Left lung (tissue), 4 donors: ENCODE measurements at regions not wholly inside any gene's neighbourhood (a gene's known extent, or its start where the extent isn't known, plus 50 kb on each side); places are given as distances from the start of the nearest gene placed in this dataset.

Experiments used
- ATAC-seq: fragments of 200-7000 bp; cut with Tn5 transposase; one replicate; pipeline ENCODE4 v1.9.1; 2020; ENCODE audit warnings: moderate library complexity
- DNase-seq, 4 donors: peaks; one replicate each; pipeline ENCODE4 v3.0.0-alpha.2; 2013 to 2020
- H3K27ac ChIP-seq, 2 donors: fragments of 200-600 bp; sonication (generic) in 1 of 2; one replicate each; pipeline versions ENCODE4 v1.5.0 to v1.8.0; 2020 to 2021
- H3K27me3 ChIP-seq, 2 donors: fragments of 200-600 bp; sonication (generic) in 1 of 2; one replicate each; pipeline versions ENCODE4 v1.5.0 to v1.8.0; 2020 to 2021
- H3K36me3 ChIP-seq, 2 donors: fragments of 200-600 bp; sonication (generic) in 1 of 2; one replicate each; pipeline versions ENCODE4 v1.5.0 to v1.8.0; 2020 to 2021
- H3K4me1 ChIP-seq, 2 donors: fragments of 200-600 bp; one replicate each; pipeline ENCODE4 v1.8.0; 2021
- H3K4me3 ChIP-seq, 2 donors: fragments of 200-600 bp; sonication (generic) in 1 of 2; one replicate each; pipeline versions ENCODE4 v1.5.0 to v1.8.0; 2020 to 2021; ENCODE audit warnings: mild to moderate bottlenecking in 1 of 2
- H3K9me3 ChIP-seq, 2 donors: fragments of 200-600 bp; sonication (generic) in 1 of 2; one replicate each; pipeline versions ENCODE4 v1.5.0 to v1.8.0; 2020 to 2021
- intact Hi-C, 2 donors: fragments of 100-400 bp; cut with DNase I; formaldehyde crosslinking; loops; one replicate each; pipeline versions ENCODE4 v1.11.2 to v1.14.2; 2022
- TF ChIP-seq, protein P1 (sequence below), 2 donors: fragments of 200-600 bp; sonication (generic) in 1 of 2; IDR thresholded peaks; one replicate each; pipeline versions ENCODE4 v1.5.0 to v1.8.0; 2021; ENCODE audit warnings: antibody characterized with exemption in 2 of 2
- donor health status: DM: no; HTN: yes; CAD: no.
- donor health status: DM: no; HTN: no; CAD: no.

DNA sequence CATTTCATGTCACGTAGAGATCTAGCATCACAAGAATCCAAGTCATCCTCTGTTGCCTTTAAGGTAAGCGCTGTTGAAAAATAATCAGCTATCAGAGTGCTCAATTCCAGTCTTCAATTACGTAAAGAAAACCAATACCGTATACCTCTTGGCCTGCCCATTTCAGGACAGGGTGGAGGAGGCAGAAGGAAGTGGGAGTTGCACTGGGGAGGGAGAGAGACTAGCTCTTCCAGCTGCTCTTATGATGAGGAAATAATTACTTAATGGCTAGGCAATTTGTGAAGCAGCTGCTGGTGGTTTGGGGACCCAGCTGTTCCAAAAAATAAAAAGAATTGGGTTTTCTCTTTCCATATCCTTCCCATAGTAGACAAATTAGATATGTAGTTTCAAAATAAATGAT, 365.8 kb upstream of the MCTP2 start:
- Histone ChIP-seq H3K27ac (peak overlapping the region in 1 of 2 donors; percentile 39), H3K4me3 (no peak overlapping the region), H3K36me3 (no peaks in the 10 kb centered on the region), H3K9me3 (no peaks in the 10 kb centered on the region), H3K4me1 (peaks cover 0 to 20% of the 10 kb centered on the region in 2 donors), H3K27me3 (no peaks in the 10 kb centered on the region)
- peak; percentile 49 for ATAC-seq
- TF ChIP-seq, protein P1, sequence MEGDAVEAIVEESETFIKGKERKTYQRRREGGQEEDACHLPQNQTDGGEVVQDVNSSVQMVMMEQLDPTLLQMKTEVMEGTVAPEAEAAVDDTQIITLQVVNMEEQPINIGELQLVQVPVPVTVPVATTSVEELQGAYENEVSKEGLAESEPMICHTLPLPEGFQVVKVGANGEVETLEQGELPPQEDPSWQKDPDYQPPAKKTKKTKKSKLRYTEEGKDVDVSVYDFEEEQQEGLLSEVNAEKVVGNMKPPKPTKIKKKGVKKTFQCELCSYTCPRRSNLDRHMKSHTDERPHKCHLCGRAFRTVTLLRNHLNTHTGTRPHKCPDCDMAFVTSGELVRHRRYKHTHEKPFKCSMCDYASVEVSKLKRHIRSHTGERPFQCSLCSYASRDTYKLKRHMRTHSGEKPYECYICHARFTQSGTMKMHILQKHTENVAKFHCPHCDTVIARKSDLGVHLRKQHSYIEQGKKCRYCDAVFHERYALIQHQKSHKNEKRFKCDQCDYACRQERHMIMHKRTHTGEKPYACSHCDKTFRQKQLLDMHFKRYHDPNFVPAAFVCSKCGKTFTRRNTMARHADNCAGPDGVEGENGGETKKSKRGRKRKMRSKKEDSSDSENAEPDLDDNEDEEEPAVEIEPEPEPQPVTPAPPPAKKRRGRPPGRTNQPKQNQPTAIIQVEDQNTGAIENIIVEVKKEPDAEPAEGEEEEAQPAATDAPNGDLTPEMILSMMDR (IDR thresholded peaks at IDR 0.05): no peak
- peak in 2 of 4 donors; percentile 27 to 49 for DNase-seq
- intact Hi-C loops: no loop called here

DNA sequence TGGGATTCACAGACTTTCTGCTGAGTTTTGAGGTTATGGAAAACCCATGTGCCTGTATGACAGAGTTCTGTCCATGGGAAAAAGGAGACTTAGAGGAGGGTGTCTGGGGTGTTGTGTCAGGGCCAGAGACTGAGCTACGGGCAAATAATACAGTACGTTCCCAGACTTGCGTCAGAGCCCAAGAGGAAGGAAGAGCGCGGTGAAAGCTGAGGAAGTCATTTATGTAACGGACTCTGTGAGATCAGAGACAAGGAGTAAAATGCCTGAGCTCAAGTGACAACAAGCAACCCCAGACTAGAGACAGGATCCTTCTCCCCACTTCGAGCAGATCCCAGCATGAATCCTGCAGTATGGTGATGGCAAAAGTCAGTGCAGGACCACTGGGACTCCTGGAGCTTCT, 368.6 kb upstream of the MCTP2 start:
- Histone ChIP-seq H3K36me3 (no peaks in the 10 kb centered on the region), H3K27ac (peak overlapping the region; percentile 35 to 80), H3K9me3 (no peaks in the 10 kb centered on the region), H3K4me3 (peak overlapping the region in 1 of 2 donors; percentile 26), H3K27me3 (no peaks in the 10 kb centered on the region), H3K4me1 (peaks cover 0 to 20% of the 10 kb centered on the region in 2 donors)
- peak; percentile 79 for ATAC-seq
- TF ChIP-seq, protein P1 (IDR thresholded peaks at IDR 0.05): no peak
- intact Hi-C loops: no loop called here
- DNase-seq: peak in 2 of 4 donors; percentile 2 to 59

DNA sequence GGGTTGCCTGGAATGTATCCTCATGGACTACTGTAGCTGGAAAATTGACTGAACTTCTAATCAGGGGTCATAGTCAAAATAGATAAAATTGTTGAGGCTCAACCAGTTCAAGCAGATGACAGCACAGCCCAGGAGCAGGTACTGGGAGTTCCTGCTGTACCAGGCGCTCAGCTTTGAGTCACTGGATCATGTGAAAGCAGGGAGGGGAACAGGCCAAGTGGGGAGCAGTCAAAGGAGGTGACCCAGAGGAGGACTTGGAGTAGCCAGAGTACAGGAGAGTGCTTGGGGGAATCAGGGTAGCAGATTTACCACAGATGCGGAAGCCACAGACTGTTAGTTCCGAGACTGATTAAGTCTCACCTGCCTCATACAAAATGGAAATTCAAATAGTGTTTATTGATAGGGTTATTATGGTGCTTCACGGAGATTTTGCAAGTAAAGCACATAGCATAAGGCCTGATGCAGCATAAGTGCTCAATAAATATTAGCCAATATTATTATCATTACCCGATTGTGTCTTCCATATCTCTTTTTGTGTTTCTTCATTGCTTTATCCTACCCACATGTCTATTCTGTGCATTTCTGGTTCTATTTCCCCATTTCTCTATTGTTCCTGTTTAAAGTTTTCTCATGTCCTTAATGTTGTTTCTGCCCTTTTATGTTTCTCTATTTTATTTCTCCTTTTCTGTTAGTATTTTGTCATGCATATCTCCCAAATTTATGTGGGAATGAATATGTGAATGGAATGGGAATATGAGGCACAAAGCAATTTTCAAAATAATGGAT, 369.2 kb upstream of the MCTP2 start:
- H3K9me3 ChIP-seq: no peaks in the 10 kb centered on the region
- ATAC-seq (peak; percentile 44), DNase-seq (peak in 1 of 4 donors; percentile 41)
- no peaks in the 10 kb centered on the region for H3K36me3 ChIP-seq
- TF ChIP-seq, protein P1 (IDR thresholded peaks at IDR 0.05): no peak
- H3K4me1 ChIP-seq: peaks cover 0 to 20% of the 10 kb centered on the region in 2 donors
- peak overlapping the region in 1 of 2 donors; percentile 26 for H3K4me3 ChIP-seq
- H3K27ac ChIP-seq: peak overlapping the region; percentile 35 to 80
- no peaks in the 10 kb centered on the region for H3K27me3 ChIP-seq
- intact Hi-C loops: no loop called here

DNA sequence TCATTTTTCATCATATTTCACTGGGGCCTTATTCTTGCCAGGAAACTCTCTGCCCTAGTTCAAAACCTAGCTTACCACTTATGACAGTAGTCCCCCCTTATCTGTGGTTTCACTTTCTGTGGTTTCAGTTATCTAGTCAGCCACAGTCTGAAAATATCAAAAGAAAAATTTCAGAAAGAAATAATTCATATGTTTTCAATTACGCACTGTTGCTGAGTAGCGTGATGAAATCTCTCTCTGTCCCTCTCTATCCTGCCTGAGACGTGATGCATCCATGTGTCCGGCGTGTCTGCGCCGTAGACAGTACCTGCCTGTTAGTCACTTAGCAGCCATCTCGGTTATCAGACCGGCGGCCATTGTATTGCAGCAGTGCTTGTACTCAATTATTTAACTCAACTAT, 369.9 kb upstream of the MCTP2 start:
- DNase-seq: no peak
- Histone ChIP-seq H3K36me3 (no peaks in the 10 kb centered on the region), H3K4me1 (peaks cover 0 to 20% of the 10 kb centered on the region in 2 donors), H3K27ac (peak overlapping the region in 1 of 2 donors; percentile 80), H3K27me3 (no peaks in the 10 kb centered on the region), H3K9me3 (no peaks in the 10 kb centered on the region), H3K4me3 (no peak overlapping the region)
- ATAC-seq: peak; percentile 19
- TF ChIP-seq, protein P1 (IDR thresholded peaks at IDR 0.05): no peak
- intact Hi-C loops: no loop called here

DNA sequence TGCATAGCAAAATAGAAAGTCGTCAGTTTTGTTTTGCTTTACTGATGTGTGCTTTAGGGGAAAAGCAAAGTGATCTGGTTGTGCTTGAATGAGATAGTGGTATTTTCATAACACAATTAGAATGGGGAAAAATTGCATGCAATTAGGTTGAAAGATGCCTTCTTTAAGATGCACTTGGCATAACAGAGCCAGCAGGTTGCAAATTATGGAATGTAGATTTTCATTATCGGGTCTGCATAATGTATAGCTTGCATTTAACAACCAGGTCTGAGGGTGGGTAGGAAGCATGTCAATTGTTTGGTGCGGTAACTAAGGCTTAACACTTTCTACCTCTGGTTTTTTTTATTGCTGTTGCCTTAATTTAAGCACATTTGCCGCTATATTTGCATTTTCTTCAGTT, 370.7 kb upstream of the MCTP2 start:
- Histone ChIP-seq H3K9me3 (no peaks in the 10 kb centered on the region), H3K4me3 (no peak overlapping the region), H3K27ac (no peak overlapping the region), H3K27me3 (no peaks in the 10 kb centered on the region), H3K4me1 (peaks cover 0 to 17% of the 10 kb centered on the region in 2 donors), H3K36me3 (no peaks in the 10 kb centered on the region)
- ATAC-seq (no peak), DNase-seq (no peak)
- intact Hi-C loops: no loop called here
- TF ChIP-seq, protein P1 (IDR thresholded peaks at IDR 0.05): no peak
